ENCODE measurements at regions not wholly inside any gene's neighbourhood (a gene's known extent, or its start where the extent isn't known, plus 50 kb on each side); places are given as distances from the start of the nearest gene placed in this dataset.
"Not testable (repeated sequence)": the region's sequence is repeated elsewhere in the genome, so short reads cannot be mapped to it uniquely, and the experiment has no call there.

- DNase-seq: no peak
These were observed 1493.5 kb upstream of the DEFB115 start for GRCh38 chr20:29763821-29764511.

GRCh38 chr20:29764922-29765610, 1492.4 kb upstream of the DEFB115 start:
- DNase-seq: peak; percentile 59

- DNase-seq: not testable (repeated sequence)
These were observed 1479.4 kb upstream of the DEFB115 start for GRCh38 chr20:29778033-29778432.

GRCh38 chr20:29781217-29781616, 1476.2 kb upstream of the DEFB115 start:
- not testable (repeated sequence) for DNase-seq

GRCh38 chr20:29781891-29782290, 1475.6 kb upstream of the DEFB115 start:
- DNase-seq: not testable (repeated sequence)

- not testable (repeated sequence) for DNase-seq
These were observed 1470.0 kb upstream of the DEFB115 start for GRCh38 chr20:29787456-29787855.

GRCh38 chr20:29790510-29790909, 1467.0 kb upstream of the DEFB115 start:
- no peak for DNase-seq

- DNase-seq: not testable (repeated sequence)
These were observed 1426.0 kb upstream of the DEFB115 start for GRCh38 chr20:29831508-29831907.

GRCh38 chr20:29868014-29868413, 1389.5 kb upstream of the DEFB115 start:
- DNase-seq: not testable (repeated sequence)

GRCh38 chr20:29868688-29869087, 1388.8 kb upstream of the DEFB115 start:
- not testable (repeated sequence) for DNase-seq

- not testable (repeated sequence) for DNase-seq
These were observed 1385.6 kb upstream of the DEFB115 start for GRCh38 chr20:29871816-29872215.

GRCh38 chr20:29873946-29874345, 1383.5 kb upstream of the DEFB115 start:
- DNase-seq: peak; percentile 46

- DNase-seq: no peak
These were observed 1382.8 kb upstream of the DEFB115 start for GRCh38 chr20:29874476-29875202.

GRCh38 chr20:29875321-29876083, 1382.0 kb upstream of the DEFB115 start:
- DNase-seq: not testable (repeated sequence)

GRCh38 chr20:29876084-29876910, 1381.2 kb upstream of the DEFB115 start:
- DNase-seq: not testable (repeated sequence)

GRCh38 chr20:29876911-29877285, 1380.6 kb upstream of the DEFB115 start:
- no peak for DNase-seq

GRCh38 chr20:29877411-29878280, 1379.8 kb upstream of the DEFB115 start:
- DNase-seq: not testable (repeated sequence)

GRCh38 chr20:29878281-29878741, 1379.2 kb upstream of the DEFB115 start:
- peak; percentile 30 for DNase-seq

GRCh38 chr20:29878777-29879442, 1378.6 kb upstream of the DEFB115 start:
- DNase-seq: no peak

GRCh38 chr20:29881107-29881506, 1376.4 kb upstream of the DEFB115 start:
- DNase-seq: not testable (repeated sequence)

Data from stimulated activated CD4-positive, alpha-beta T cell treated with anti-CD3 and anti-CD28 coated beads, Interleukin-15, amount 100 ng/mL, for 24 hours (primary cell).